GM12875 (cell line): ENCODE measurements at regions not wholly inside any gene's neighbourhood (a gene's known extent, or its start where the extent isn't known, plus 50 kb on each side); places are given as distances from the start of the nearest gene placed in this dataset.

Source experiments
- H3K4me3 ChIP-seq: one replicate; pipeline ENCODE4 v1.5.1; 2011; ENCODE audit warnings: low read depth, low read length, control low read depth
- CTCF ChIP-seq: IDR thresholded peaks from 2 replicates; pipeline ENCODE4 v1.5.1; 2011; ENCODE audit warnings: low read depth, mild to moderate bottlenecking, control low read depth, inconsistent platforms, low read length, moderate library complexity, borderline replicate concordance; ENCODE audit not compliant: insufficient read depth

- H3K4me3 ChIP-seq: no peak overlapping the region
- TF ChIP-seq CTCF: no peak
These were observed 593.1 kb downstream of the TMX3 start for GRCh38 chr18:68121826-68122225.

- H3K4me3 ChIP-seq: no peak overlapping the region
- TF ChIP-seq CTCF: no peak
These were observed 593.6 kb downstream of the TMX3 start for GRCh38 chr18:68121308-68121707.

GRCh38 chr18:68114989-68115388 is 598.5 kb upstream of the DSEL start:
- H3K4me3 ChIP-seq: no peak overlapping the region
- TF ChIP-seq CTCF: no peak

GRCh38 chr18:68104036-68104435 is 587.5 kb upstream of the DSEL start:
- no peak for TF ChIP-seq CTCF
- H3K4me3 ChIP-seq: no peak overlapping the region

- no peak overlapping the region for H3K4me3 ChIP-seq
These were observed 587.0 kb upstream of the DSEL start for GRCh38 chr18:68103561-68103960.

GRCh38 chr18:68102117-68102516 is 585.6 kb upstream of the DSEL start:
- TF ChIP-seq CTCF: no peak
- no peak overlapping the region for H3K4me3 ChIP-seq

More at GRCh38 chr18:68103561-68103960, 587.0 kb upstream of the DSEL start:
- TF ChIP-seq CTCF: no peak

GRCh38 chr18:68098655-68099054 is 582.1 kb upstream of the DSEL start:
- no peak for TF ChIP-seq CTCF
- no peak overlapping the region for H3K4me3 ChIP-seq
